ENCODE measurements at regions not wholly inside any gene's neighbourhood (a gene's known extent, or its start where the extent isn't known, plus 50 kb on each side); places are given as distances from the start of the nearest gene placed in this dataset.

GRCh38 chr17:65371702-65372101 is 189.7 kb downstream of the AXIN2 start:
- in situ Hi-C loops (cut with MboI; ENCODE audit: low pct_unique_long_range_greater_than_20kb, low sequenced_read_pairs, unreplicated experiment), result no loop called here
- DNase-seq (ENCODE audit: low spot score), result no peak
- no peak for TF ChIP-seq CTCF (IDR thresholded peaks at IDR 0.05; ENCODE audit: extremely low read depth, insufficient read depth, missing control alignments)

- no peak for TF ChIP-seq CTCF (IDR thresholded peaks at IDR 0.05; ENCODE audit: extremely low read depth, insufficient read depth, missing control alignments)
- no peak for DNase-seq (ENCODE audit: low spot score)
- in situ Hi-C loops (cut with MboI; ENCODE audit: low pct_unique_long_range_greater_than_20kb, low sequenced_read_pairs, unreplicated experiment), result no loop called here
These were observed 190.7 kb downstream of the AXIN2 start for GRCh38 chr17:65370669-65371131.

GRCh38 chr17:65368341-65368740 is 193.1 kb downstream of the AXIN2 start:
- TF ChIP-seq CTCF (IDR thresholded peaks at IDR 0.05; ENCODE audit: extremely low read depth, insufficient read depth, missing control alignments), result no peak
- no peak for DNase-seq (ENCODE audit: low spot score)
- in situ Hi-C loops (cut with MboI; ENCODE audit: low pct_unique_long_range_greater_than_20kb, low sequenced_read_pairs, unreplicated experiment), result no loop called here

GRCh38 chr17:65366102-65366844 is 195.2 kb downstream of the AXIN2 start:
- DNase-seq (ENCODE audit: low spot score), result no peak
- in situ Hi-C loops (cut with MboI; ENCODE audit: low pct_unique_long_range_greater_than_20kb, low sequenced_read_pairs, unreplicated experiment), result no loop called here
- TF ChIP-seq CTCF (IDR thresholded peaks at IDR 0.05; ENCODE audit: extremely low read depth, insufficient read depth, missing control alignments), result no peak

GRCh38 chr17:65365169-65365568 is 196.3 kb downstream of the AXIN2 start:
- no peak for TF ChIP-seq CTCF (IDR thresholded peaks at IDR 0.05; ENCODE audit: extremely low read depth, insufficient read depth, missing control alignments)
- no peak for DNase-seq (ENCODE audit: low spot score)
- in situ Hi-C loops (cut with MboI; ENCODE audit: low pct_unique_long_range_greater_than_20kb, low sequenced_read_pairs, unreplicated experiment), result no loop called here

- DNase-seq (ENCODE audit: low spot score), result no peak
- in situ Hi-C loops (cut with MboI; ENCODE audit: low pct_unique_long_range_greater_than_20kb, low sequenced_read_pairs, unreplicated experiment), result no loop called here
- no peak for TF ChIP-seq CTCF (IDR thresholded peaks at IDR 0.05; ENCODE audit: extremely low read depth, insufficient read depth, missing control alignments)
These were observed 197.0 kb downstream of the AXIN2 start for GRCh38 chr17:65364438-65364837.
